HG03095 (cell line): ENCODE measurements at regions not wholly inside any gene's neighbourhood (a gene's known extent, or its start where the extent isn't known, plus 50 kb on each side); places are given as distances from the start of the nearest gene placed in this dataset.
"Not testable (repeated sequence)": the region's sequence is repeated elsewhere in the genome, so short reads cannot be mapped to it uniquely, and the experiment has no call there.

Experiments used
- ATAC-seq: cut with Tn5 transposase; IDR thresholded peaks from one replicate; pipeline ENCODE4 v1.9.1; 2021; ENCODE audit warnings: moderate library complexity; ENCODE audit not compliant: unreplicated experiment

- no peak for ATAC-seq
These were observed 636.9 kb downstream of the QKI start for GRCh38 chr6:164051427-164051826.

DNA sequence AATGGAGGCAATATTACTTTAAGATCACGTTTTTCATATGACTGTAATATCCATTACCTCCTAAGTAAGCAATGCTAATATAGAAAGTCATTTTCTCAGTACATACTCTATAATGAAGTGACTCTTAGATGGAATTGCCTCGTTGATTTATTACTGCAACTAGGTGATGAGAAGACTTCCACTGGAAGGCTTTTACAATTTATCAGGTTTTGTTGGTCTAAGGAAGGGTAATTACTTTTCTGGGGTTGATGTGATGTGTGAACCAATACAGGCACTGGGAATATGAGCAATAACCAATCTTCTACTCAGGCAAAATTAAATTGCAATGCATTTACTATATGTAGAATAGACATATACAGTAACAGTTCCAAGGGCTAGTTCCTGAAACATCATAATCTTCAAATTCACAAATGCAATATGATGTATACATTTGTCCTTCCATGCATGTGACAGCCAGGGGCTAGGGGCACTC, 635.0 kb downstream of the QKI start:
- ATAC-seq = no peak

DNA sequence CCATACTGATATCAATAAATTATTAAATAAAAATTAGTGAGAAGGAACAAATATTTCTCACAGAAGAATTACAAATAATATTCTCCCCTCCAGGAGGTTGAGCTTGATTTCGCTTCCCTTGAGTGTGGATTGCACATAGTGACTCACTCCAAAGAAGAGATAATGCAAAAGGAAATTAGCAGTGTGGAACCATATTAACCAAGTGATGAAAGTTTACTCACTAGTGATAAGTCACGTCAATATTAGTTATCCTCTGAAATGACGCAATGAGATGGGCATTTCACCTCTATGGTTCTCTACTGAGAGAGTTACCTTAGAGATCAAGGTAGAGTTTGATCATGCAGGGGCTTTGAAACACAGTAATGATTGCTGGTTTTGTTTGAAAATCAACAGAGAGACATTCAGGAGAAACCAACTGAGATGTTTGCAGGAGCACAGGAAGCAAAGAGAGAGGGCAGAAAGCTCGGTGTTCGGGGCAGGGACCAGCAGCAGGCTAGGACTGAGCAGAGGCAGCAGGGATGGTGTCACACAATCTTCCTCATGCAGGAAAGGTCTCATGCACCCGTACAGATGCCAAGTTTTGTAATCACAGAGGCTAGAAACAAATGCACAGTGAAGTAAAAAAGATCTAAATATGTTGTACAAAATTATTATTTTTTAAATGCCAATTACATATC, 634.5 kb downstream of the QKI start:
- ATAC-seq = no peak

- ATAC-seq = no peak
These were observed 630.6 kb downstream of the QKI start for GRCh38 chr6:164045082-164045481.

- not testable (repeated sequence) for ATAC-seq
These were observed 629.1 kb downstream of the QKI start for GRCh38 chr6:164043656-164044055.

GRCh38 chr6:164042212-164042611, 627.7 kb downstream of the QKI start:
- ATAC-seq = no peak

DNA sequence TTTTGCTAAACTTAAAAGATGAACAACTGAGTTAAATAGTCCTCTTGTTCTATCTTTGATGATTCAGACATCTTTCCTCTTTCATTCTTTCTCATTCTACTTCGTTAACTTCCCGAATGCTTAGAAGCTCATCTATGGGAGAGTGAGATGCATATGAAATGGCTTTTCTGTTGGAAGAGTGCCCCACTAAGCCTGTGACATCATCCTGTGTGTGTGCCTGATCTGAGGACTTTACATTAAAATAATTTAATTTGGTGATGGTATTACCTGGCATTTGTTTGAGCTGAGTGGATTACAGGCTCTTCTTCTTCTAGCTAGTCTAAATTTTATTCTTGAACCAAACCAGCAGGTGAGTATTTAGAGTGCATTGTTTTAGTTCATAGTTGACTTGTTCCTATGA, 626.5 kb downstream of the QKI start:
- ATAC-seq = no peak

GRCh38 chr6:164039954-164040375, 625.4 kb downstream of the QKI start:
- no peak for ATAC-seq

GRCh38 chr6:164037171-164037870, 622.8 kb downstream of the QKI start:
- no peak for ATAC-seq

DNA sequence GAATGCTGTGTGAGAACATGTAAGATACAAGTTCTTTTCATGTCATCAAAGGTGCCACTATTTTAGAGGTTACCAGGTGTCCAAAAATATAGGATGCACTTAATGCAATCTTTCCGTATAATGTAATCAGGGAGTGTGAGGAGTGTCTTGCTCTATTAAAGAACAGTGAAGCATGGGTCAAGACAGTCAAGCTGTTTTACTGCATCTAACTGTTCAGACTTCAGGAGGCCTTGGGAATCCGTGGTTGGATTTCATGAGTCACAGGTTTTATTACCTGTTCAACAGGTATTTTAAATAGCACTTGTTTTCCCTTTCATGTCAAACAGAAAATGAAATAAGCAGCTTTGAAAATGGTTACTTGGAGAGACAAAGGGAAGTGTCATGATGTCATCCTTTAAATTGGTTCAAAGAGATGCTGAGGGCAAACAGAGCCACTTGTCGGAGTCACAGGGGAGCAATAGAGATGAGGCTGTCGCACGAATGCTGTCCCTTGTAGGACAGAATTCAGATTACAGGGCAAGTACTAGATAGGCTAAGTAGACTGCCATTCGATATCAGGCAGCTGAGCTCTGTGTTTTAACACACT, 621.5 kb downstream of the QKI start:
- ATAC-seq = no peak

DNA sequence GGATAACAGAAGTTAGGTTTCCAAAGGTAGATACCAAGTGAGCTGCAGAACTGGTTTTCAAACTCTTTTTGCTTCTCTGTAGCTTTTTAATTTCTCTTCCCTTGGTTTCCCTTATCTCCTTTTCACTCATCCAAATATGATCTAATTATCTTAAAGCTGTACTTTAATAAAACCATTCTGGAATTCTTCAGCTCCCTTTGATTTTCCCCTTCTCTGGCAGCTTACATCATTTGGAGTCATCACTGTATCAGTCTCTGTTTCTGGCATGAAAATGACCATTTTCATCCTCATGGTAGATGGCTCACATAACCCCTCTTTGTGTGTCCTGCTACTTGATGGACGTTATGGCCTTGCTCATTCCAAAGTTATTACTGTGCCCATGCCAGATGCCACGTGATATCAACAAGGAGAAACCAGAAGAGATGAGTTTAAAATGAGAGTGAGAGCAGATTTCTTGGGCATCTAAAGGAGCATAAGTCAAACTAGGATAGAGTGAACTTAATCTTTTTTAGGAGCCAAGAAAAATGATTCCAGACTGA, 620.2 kb downstream of the QKI start:
- no peak for ATAC-seq

DNA sequence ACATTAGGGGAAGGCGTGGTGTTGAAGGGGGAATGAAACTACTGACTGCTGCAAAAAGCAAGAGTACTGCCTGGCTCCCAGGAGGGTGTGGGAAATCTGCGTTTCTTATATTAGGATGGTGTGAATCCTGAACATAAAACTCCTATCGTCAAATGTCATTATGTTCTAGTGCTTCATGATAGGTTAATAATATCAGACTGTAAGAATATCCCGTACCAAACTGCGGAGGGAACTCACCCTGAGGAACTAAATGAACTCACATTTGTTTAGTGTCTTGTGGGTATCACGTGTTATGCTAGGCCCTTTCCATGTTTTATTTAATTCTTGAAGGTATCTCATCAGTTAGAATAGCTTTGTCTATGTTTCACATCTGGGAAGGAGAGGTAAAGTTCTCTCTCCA, 610.7 kb downstream of the QKI start:
- no peak for ATAC-seq

- ATAC-seq = no peak
These were observed 609.0 kb downstream of the QKI start for GRCh38 chr6:164023535-164023934.

DNA sequence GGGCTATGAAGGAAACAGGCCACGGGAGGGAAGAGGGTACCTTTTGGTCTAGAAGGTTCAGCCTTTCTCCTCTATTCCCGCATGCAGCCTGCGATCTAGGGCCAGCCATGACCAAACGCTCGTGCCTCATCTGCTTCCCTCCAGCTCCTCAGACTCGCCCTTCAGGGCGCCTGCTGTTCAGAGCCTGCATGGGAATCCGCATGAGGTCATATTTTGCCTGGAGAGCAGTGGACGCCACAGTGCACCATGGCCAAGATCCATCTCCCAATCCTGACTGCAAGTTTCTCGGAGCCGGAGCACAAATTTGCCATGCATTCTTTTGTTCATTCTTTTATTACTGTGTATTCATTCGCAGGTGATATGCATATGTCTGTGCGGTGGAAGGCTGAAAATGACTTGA, 608.1 kb downstream of the QKI start:
- no peak for ATAC-seq

DNA sequence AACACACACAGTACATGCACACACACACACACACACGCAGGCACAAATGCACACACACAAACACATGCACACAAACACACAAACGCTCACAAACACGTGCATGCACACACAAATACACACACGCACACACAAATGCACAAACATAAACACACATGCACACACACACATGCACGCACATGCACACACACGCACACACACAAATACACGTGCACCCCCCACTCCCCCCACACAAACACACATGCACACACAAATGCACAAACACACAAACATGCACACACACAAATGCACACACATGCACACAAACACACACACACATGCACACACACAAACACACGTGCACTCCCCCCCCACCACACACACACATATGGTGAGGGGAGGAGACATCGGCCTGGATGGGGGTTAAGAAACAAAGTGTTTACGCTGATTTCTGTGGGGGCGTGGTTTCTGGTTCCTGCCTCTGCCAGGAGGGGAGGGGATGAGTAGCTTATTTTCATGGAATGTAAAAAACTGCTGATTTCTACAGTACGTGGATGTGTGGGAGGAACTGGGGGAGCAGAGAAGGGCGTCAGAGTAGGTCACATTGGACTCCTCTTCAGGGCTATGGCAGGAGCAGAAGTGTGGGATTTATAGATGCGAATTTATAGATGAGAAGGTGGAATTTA, 607.2 kb downstream of the QKI start:
- ATAC-seq = no peak

DNA sequence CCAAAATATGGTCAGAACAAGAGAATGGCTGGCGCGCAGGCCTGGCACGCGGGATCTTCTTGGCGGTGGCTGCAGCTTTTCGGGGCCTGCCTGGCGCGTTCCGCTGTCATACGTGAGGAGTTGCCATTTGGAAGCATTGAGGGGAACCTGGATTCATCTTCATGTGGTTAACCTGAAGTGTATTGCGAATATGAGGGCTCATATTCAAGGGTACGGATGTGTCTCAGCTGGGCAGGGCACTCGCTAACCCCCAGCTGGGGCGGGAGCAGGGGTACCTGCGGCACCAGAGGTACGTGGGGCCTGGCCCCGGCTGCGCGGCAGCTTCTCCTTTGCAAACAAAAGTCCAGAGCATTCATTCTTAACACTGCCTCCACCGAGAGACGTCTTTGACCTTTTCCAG, 605.6 kb downstream of the QKI start:
- ATAC-seq = no peak

DNA sequence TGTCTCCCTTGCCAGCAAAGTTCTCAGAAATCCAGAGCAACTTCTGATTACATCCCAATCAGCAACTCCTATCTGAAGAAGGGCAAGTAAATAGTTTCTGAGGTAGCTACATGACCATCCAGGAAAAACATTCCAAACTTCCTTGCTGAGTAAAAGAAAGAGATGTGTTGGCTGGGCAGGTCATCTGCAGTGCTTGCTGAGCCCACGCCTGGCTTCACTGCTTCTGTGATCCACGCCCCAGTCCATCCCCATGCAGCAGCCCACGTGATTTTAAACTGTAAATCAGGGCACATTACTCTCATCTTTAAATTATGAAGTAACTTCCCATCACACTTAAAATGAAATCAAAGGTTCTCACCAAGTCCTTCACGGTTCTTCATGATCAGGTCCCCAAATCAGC, 603.6 kb downstream of the QKI start:
- no peak for ATAC-seq

DNA sequence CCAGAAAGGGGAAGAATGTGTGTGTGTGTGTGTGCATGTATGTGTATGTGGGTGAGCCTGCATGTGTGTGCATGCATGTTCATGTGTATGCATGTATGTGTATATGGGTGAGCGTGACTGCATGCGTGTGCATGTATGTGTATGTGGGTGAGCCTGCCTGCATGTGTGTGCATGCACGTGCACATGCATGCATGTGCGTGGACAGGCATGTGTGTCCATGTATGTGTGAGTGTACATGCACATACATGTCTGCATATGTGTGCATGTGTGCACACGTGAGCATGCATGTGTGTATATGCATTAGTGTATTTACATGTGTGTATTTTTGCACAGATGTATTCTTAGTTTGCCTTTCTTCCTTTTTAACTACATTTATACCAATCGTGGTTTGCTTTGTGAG, 601.5 kb downstream of the QKI start:
- ATAC-seq = no peak

GRCh38 chr6:164015088-164015484, 600.6 kb downstream of the QKI start:
- no peak for ATAC-seq

GRCh38 chr6:164014346-164015087, 600.0 kb downstream of the QKI start:
- no peak for ATAC-seq
